Right lobe of liver (tissue), 6 donors: ENCODE measurements at regions not wholly inside any gene's neighbourhood (a gene's known extent, or its start where the extent isn't known, plus 50 kb on each side); places are given as distances from the start of the nearest gene placed in this dataset.

ENCODE experiments used
- ATAC-seq, 4 donors: fragments of 200-7000 bp; cut with Tn5 transposase; one replicate each; pipeline ENCODE4 v1.9.1; 2020; ENCODE audit warnings: mild to moderate bottlenecking in 4 of 4, moderate library complexity in 4 of 4
- DNase-seq, 3 donors: peaks; one replicate each; pipeline ENCODE4 v3.0.0-alpha.2; 2020
- H3K27ac ChIP-seq, 3 donors: fragments of 200-600 bp; one replicate each; pipeline ENCODE4 v1.8.0; 2022
- H3K27me3 ChIP-seq, 2 donors: fragments of 200-600 bp; one replicate each; pipeline ENCODE4 v1.8.0; 2022
- H3K36me3 ChIP-seq, 4 donors: fragments of 200-600 bp; sonication (generic) in 1 of 4; one replicate each; pipeline versions ENCODE4 v1.5.1 to v1.8.0; 2017 to 2022; ENCODE audit warnings: control low read depth in 1 of 4
- H3K4me1 ChIP-seq, 4 donors: fragments of 200-600 bp; sonication (generic) in 1 of 4; one replicate each; pipeline versions ENCODE4 v1.5.1 to v1.8.0; 2017 to 2022; ENCODE audit warnings: control low read depth in 1 of 4
- H3K4me3 ChIP-seq, 3 donors: fragments of 200-600 bp; one replicate each; pipeline ENCODE4 v1.8.0; 2022
- H3K9me3 ChIP-seq, 4 donors: fragments of 200-600 bp; sonication (generic) in 1 of 4; one replicate each; pipeline versions ENCODE4 v1.5.1 to v1.8.0; 2017 to 2022; ENCODE audit warnings: control low read depth in 1 of 4
- POLR2A ChIP-seq: fragments of 450-650 bp; IDR thresholded peaks from one replicate; pipeline ENCODE4 v1.6.1; 2017; ENCODE audit warnings: antibody characterized with exemption, mild to moderate bottlenecking
- WGBS: methylation state at CpG from one replicate; pipeline ENCODE4 v1.1.6; 2018; ENCODE audit warnings: low coverage, low lambda C conversion rate; ENCODE audit not compliant: insufficient coverage; ENCODE audit errors: missing lambda C conversion rate; 5-methylcytosine and 5-hydroxymethylcytosine counted together
- intact Hi-C, 2 donors: fragments of 100-400 bp; cut with DNase I; formaldehyde crosslinking; loops; one replicate each; pipeline versions ENCODE4 v1.11.2 to v1.14.1; 2022
- TF ChIP-seq, protein P1 (sequence below), 4 donors: fragments of 200-600 bp in 3 of 4; fragments of 450-650 bp in 1 of 4; IDR thresholded peaks; one replicate each; pipeline versions ENCODE4 v1.5.1 to v1.8.0; 2016 to 2022; ENCODE audit warnings: antibody characterized with exemption in 4 of 4, mild to moderate bottlenecking in 2 of 4
- donor health status: DM: no; HTN: yes; CAD: no.
- donor health status: DM: no; HTN: no; CAD: no.
- donor health status: DM: no; HTN: no; CAD: no.
- donor health status: DM: no; HTN: yes; CAD: no.
- donor health status: DM: no; HTN: yes; CAD: no.

DNA sequence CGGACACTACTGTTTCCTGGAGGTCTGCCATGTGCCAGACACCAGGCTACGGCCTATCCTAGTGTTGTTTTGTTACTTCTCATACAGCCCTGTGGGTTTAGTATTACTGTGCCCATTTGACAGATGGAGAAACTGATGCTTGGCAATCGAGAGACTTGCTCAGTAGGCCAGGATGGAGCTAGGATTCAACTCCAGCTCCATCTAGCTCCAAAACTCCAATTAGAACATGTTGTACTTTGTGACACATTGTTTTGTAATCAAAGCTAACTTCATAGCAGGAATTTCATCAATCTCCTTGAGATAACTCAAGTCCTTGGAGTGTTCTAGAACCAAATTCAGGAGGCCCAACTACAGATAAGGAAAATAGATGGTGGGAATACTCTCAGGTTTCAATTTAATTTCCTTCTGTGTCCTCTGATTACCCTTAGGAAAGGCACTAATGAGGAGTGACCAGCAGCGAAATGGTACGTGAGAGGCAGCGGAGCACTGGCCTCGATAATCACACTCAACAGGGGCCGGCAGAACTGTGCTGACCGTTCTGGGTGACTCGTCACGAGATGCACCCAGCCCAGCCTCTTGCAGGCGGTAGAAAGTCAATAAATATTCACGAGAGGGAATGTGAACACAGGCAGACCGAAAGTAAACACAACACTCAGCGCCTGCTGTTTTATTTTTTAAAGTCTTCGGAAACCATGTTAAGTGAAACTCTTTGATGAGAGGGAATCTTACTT, 269.6 kb upstream of the NEBL start:
- intact Hi-C loops: no loop called here
- no peaks in the 10 kb centered on the region for H3K9me3 ChIP-seq
- ATAC-seq: peak; percentile 85 to 97 (median 86)
- H3K27me3 ChIP-seq: no peaks in the 10 kb centered on the region
- peak overlapping the region in 1 of 3 donors; percentile 4 for H3K4me3 ChIP-seq
- WGBS: 62% methylated on average over 8 of the region's 16 CpGs
- DNase-seq: peak in 2 of 3 donors; percentile 49 to 50
- no peaks in the 10 kb centered on the region for H3K36me3 ChIP-seq
- no peak for TF ChIP-seq POLR2A
- TF ChIP-seq, protein P1, sequence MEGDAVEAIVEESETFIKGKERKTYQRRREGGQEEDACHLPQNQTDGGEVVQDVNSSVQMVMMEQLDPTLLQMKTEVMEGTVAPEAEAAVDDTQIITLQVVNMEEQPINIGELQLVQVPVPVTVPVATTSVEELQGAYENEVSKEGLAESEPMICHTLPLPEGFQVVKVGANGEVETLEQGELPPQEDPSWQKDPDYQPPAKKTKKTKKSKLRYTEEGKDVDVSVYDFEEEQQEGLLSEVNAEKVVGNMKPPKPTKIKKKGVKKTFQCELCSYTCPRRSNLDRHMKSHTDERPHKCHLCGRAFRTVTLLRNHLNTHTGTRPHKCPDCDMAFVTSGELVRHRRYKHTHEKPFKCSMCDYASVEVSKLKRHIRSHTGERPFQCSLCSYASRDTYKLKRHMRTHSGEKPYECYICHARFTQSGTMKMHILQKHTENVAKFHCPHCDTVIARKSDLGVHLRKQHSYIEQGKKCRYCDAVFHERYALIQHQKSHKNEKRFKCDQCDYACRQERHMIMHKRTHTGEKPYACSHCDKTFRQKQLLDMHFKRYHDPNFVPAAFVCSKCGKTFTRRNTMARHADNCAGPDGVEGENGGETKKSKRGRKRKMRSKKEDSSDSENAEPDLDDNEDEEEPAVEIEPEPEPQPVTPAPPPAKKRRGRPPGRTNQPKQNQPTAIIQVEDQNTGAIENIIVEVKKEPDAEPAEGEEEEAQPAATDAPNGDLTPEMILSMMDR (IDR thresholded peaks at IDR 0.05): no peak
- H3K4me1 ChIP-seq: no peaks in the 10 kb centered on the region
- no peak overlapping the region for H3K27ac ChIP-seq

DNA sequence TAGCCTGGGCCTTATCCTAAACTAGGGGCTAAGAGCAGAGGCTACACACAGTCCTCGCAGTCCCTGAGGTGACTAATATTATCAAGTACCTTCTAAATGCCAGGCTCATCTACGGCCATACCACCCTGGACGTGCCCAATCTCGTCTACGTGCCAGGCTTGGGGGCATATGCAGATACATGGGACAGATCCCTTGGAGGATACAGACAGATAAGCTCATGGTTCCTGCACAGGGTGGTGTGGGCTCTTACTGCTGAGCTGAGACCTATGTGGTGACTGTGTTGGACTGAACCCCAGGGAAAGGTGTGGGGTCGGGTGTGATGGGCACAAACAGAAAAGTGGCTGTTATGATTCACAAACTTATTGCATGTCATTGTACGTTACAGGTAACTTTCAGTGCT, 268.4 kb upstream of the NEBL start:
- no peak overlapping the region for H3K4me3 ChIP-seq
- 83% methylated on average over 6 of the region's 7 CpGs for WGBS
- H3K36me3 ChIP-seq: no peaks in the 10 kb centered on the region
- TF ChIP-seq POLR2A: no peak
- TF ChIP-seq, protein P1 (IDR thresholded peaks at IDR 0.05): no peak
- DNase-seq (no peak), ATAC-seq (no peak)
- H3K9me3 ChIP-seq: no peaks in the 10 kb centered on the region
- H3K27ac ChIP-seq: no peak overlapping the region
- H3K27me3 ChIP-seq: no peaks in the 10 kb centered on the region
- intact Hi-C loops: no loop called here
- no peaks in the 10 kb centered on the region for H3K4me1 ChIP-seq

DNA sequence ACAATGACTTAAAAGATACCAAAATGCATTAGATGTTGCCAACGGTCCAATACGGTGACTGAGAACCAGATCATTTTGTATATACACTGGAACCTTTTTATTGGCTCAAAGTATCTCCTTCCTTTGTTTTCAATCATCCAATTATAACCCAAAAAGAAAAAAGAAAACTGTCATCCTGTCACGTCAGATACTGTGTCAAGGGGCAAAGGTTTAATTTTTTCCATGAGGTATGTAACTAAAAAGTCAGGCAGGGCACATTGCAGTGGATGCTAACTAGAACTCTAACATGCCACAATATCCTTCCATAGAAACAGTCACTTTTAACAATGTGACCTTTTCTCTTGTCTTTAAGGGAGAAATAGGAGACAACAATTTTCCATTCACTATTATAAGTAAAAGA, 267.6 kb upstream of the NEBL start:
- WGBS: 63% methylated on average over 3 of the region's 3 CpGs
- ATAC-seq: no peak

DNA sequence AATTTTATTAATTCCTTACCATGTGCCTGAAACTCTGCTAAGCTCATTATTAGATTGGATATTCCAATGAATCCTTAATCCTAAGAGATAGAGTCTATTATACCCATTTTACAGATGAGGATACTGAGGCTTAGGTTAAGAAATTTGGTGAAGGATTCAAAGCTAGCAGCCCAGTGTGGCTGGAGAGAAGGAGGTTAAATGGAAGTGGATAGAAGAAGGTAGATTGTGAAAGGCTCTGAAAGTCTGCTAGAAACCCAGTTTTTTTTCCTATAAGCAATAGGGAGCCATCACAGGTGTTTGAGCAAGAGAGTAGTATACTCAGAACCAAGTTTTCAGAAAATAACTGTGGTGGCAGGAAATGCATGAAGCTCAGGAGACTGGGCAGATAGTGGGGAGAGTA, 265.8 kb upstream of the NEBL start:
- Histone ChIP-seq H3K27ac (no peak overlapping the region), H3K4me1 (no peaks in the 10 kb centered on the region), H3K36me3 (no peaks in the 10 kb centered on the region), H3K27me3 (no peaks in the 10 kb centered on the region), H3K9me3 (no peaks in the 10 kb centered on the region), H3K4me3 (no peak overlapping the region)
- intact Hi-C loops: no loop called here
- TF ChIP-seq POLR2A: no peak
- TF ChIP-seq, protein P1 (IDR thresholded peaks at IDR 0.05): no peak
- ATAC-seq (no peak), DNase-seq (no peak)

More for the DNA sequence above, 267.6 kb upstream of the NEBL start:
- H3K9me3 ChIP-seq: no peaks in the 10 kb centered on the region
- DNase-seq: no peak
- no peaks in the 10 kb centered on the region for H3K4me1 ChIP-seq
- no peaks in the 10 kb centered on the region for H3K27me3 ChIP-seq
- TF ChIP-seq POLR2A: no peak
- TF ChIP-seq, protein P1 (IDR thresholded peaks at IDR 0.05): no peak
- H3K4me3 ChIP-seq: no peak overlapping the region
- no peaks in the 10 kb centered on the region for H3K36me3 ChIP-seq
- intact Hi-C loops: no loop called here
- H3K27ac ChIP-seq: no peak overlapping the region
